SW 1271 (cell line): ENCODE measurements at regions not wholly inside any gene's neighbourhood (a gene's known extent, or its start where the extent isn't known, plus 50 kb on each side); places are given as distances from the start of the nearest gene placed in this dataset.

Experiments used
- DNase-seq, 2 experiments: peaks; one replicate each; lab custom pipeline; 2025; lab: John Stamatoyannopoulos, UW

DNA sequence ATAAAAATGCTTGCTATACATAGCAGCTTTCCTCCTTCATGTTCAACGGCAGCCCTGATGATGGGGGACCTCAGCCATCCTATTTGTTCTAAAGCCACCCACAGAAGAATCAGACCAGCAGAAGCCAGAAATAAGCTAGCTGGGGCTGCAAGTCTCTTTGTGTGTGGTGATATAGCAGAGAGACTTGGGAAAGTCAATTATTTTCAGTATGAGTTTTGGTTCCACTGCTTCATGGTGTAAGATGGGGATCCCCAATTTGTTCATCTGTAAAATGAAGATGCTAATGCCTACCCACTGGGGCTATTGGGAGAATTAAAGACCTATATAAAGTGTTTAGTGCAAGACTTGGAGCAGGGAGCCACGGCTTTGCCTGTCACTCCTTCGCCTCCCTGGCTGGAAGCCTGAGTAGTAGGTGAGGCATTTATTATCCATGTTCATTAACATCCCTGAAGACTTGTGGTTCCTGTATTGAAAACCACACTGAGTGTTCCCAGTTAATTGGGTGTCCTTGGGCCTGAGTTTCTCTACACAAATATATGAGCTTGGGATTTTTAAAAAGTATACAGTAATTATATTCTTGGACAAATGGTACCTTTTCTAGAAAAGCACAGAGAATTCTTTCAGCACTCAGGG, 210.1 kb upstream of the SLC24A2 start:
- DNase-seq: no peak

DNA sequence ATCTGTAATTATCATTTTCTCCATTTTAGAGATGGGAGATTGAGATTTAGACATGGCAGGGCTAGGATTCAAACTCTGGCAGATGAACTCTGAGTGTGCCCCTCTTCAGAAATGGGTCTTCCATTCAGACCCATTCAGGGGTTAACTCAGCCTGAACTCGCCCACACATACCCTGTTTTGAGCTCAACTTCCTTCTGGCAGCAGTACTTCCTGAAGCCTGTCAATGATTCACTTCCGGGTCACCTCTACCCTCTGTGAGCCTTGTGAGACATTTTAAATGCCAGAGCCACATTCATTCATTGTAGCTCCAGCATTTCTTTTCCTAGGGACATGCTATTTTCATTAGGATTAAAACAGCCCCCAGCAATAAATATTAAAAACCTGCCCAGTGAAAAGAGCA, 209.3 kb upstream of the SLC24A2 start:
- no peak for DNase-seq

DNA sequence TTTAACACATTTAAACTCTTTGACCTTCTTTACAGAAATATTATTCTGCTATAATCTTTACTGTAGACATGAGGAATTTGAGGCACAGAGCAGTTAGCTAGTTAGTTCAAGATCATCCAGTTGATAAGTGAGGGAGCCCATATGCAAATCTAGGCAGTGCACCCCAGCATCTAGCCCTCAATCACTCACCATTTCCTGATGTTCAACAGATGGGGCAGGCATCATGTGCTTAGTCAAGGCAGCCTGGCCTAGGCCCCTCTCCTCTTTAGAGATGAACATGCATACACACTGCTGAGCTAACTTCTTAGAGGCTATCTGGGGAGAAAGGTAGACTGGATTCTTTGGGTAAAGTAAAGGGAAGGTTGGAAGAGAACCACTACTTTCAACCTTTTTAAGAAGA, 206.8 kb upstream of the SLC24A2 start:
- no peak for DNase-seq

DNA sequence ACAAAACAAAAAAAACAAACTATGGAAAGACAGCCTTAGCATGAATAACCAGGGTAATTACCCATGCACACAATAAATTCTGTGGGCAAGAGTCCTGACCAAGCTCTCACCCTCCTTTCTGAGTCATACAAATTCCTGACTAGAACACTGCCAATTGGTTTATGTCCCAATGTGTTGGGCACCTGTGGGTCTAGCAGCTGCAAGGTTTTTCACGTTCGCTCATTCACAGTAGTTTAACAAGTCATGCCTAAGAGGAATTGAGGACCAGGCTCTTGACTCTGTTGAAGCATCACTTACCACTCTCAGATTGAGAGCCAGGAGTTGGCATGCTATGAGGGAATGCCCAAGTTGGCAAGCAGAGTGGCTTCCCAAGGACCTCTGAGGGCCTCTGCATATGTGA, 205.5 kb upstream of the SLC24A2 start:
- peak in 1 of 2 experiments; percentile 7 for DNase-seq

DNA sequence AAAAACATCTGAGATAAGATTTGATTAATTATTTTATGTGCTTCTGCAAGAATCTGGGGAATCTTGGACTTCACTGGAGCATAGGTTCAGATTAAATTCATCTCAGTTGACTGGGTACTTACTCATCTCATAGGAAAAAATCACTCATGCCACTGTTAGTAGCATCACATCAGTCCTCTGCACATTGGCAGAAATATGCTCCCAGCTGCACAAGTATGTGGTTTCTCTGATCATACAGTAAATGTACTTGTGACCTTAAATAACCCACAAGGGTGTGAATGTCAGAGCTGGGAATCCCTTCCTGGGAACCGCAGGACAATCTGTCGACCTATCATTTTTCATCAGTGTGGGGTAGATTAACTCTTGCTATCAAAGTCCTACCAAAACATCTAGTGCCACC, 203.7 kb upstream of the SLC24A2 start:
- peak in 1 of 2 experiments; percentile 1 for DNase-seq

DNA sequence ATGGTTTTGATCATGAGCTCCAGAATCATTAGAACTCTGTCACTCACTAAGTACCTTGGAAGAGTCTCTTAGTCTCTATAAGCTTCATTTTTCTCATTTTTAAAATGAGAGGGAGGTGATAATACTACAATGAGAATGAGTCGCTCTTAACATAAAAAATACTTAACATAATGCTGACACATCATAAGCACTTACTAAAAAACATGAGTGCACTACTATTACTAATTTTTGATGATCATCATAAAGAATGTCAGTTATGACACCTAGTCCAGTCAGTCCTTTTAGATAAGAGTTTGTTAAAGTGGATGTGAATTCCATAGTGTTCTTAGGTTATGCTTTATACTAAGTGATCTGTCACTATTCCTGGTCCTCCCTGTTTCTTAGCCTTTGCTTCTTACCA, 200.4 kb upstream of the SLC24A2 start:
- DNase-seq: no peak

DNA sequence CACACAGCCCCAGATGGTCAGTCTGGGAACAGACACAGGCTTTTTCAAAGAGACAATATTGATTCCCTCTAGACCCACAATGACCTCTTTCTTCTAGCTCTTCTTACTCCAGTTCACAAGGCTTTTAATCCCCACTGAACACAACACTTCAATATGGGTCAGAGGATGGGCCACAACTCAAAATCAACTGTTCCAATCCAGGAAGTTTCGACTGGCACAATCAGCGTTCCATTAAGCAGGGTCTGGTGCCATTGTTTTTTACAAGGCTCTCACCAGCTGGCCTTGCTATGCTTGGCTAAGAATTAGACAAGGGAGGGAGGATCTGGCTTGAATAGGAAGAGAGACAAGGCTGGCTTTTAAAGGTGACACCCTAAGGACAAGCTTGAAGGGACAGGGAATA, 199.4 kb upstream of the SLC24A2 start:
- no peak for DNase-seq

DNA sequence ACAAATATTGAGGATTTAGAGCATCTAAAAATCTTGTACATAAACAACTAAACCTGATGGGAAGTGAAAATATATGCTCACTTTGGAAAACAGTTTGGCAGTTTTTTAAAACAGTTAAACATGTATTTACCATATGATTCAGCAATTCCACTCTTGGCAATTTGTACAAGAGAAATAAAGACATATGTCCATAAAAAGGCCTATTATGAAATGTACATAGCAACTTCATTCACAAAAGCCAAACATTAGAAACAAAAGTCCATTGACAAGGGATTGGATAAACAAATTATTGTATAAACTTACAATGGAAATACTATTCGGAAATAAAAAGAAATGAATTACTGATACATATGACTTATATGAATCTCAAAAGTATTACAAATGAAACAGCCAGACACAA, 196.2 kb upstream of the SLC24A2 start:
- DNase-seq: no peak

DNA sequence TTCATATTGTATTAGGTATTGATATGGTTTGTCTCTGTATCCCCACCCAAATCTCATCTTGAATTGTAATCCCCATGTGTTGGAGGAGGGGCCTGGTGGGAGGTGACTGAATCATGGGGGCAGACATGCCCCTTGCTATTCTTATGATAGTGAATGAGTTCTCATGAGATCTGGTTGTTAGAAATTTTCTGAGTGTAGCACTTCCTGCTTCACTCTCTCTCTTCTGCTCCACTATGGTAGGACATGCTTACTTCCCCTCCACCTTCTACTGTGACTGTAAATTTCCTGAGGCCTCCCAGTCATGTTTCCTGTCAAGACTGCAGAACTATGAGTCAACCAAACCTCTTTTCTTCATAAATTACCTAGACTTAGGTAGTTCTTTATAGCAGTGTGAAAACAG, 187.4 kb upstream of the SLC24A2 start:
- DNase-seq: no peak

DNA sequence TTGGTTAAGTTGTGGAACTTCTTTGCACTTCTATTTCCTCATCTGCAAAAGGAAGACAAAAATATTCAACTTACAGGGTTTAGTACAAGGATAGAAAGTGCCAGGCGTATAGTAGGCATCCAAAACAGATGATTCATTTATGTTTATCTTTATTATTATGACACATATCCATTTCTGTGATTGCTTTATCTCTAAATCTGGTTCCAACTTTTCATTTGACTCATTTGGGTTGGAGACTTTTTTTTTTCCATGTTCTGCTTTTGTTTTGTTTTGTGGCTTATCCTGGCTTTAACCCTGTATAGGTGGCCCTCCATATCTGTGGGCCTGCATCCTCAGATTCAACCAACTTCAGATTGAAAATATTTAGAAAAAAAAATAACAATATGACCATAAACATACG, 186.7 kb upstream of the SLC24A2 start:
- no peak for DNase-seq

DNA sequence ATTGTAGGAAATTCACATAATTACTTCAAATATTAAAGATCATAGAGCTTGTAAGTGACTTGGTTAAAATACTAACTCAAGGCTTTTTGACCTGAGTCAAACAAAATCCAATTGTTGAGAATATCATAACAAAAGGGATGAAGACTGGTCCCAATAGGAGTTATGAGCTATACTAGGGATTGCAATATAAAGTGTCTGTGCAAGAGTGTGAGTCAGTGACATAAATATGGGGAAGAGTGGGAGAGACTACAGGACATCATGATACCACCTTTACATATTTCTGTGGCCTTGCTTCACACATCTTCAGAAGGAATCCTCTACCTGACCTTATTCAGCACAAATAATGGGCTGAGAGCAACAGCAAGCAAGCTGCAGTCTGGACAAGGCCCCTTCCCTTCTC, 180.9 kb upstream of the SLC24A2 start:
- DNase-seq: no peak

DNA sequence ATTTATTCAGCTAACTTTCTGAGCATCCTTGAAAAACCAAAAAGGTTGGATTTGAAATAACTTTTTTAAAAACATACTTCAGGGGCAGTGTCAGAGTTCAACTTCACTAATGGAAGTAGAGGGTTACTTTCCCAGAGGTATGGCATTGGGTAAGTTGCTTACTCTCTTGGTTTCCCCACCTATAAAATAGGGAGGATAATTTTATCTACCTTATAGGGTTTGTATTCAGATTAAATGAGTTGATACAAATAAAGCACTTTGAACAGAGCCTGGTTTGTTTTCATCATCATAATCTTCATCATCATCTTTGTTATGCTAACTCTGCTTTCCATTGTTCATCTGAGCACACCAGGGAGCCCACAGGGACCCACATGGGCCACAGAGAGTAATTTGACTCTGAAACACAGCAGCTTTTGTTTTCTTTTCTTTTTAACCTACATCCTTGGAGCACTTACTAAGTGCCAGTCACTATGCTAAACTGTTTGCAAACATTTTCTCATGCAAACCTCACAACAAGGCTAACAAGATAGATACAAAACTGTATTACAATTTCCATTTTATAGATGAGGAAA, 179.1 kb upstream of the SLC24A2 start:
- DNase-seq: no peak

DNA sequence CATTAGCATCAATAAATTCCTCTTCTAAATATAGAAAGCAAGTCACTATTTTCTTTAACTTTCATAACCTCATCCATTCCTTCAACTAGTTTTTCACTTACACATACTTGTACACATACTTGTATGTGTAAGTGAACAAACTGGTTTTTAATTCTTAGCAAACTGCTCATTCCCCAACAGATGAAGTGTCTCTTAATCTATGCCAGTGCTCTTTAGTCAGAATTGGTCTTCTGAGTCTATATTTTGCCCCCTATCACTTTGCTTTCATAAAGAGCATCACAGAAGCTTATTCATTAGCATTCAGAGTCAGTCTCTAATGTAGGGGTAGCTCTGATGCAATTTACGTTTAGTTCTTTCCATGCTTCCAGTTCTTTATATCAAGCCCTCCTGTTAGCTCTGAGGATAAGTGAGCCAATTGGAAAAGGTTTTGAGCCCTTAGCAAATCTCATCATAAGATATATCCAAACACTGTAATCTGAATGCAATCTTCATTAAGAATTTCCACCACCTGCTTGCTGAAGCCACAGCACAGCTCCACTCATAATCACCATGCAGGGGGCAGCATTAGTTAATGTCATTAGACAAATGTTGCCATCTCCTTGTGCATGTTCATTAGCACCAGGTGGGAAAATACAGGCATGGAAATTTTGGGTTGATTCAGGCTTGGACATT, 178.5 kb upstream of the SLC24A2 start:
- no peak for DNase-seq

DNA sequence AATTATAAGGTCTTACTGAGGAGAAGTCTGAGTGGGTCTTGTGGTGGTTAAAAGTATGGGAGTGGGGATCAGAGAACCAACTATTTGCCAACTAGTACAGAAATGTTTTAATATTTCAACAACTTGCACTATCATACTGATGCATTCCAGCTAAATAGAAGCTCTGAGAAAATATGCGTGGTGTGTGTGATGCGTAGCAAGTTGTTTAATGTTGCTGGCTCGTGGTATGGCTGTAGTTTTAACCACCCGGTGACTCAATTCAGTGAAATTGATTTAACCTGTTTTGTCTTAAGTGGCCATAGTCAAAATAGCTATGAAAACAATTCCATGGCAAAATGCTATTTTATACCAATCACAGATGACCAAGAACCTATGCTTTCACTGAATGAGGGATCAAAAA, 176.5 kb upstream of the SLC24A2 start:
- no peak for DNase-seq

DNA sequence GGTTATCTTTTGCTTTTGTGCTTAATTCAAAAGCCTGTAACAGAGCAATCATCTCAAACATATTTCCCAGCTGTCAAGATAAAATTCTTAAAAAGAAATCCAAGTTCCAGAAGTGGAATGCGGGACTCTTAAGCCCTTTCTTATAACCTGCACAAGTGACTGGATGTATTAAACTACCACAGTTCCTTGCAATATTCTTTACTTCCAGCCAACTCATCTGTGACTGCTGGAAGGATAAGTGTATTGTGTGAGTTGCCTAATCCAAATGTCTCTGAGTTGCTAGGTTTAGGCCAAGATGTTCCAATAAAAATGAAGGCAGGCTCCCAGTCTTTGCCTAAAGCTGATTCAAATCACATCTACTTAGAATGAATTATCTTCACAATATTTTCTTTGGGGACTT, 159.2 kb upstream of the SLC24A2 start:
- no peak for DNase-seq

DNA sequence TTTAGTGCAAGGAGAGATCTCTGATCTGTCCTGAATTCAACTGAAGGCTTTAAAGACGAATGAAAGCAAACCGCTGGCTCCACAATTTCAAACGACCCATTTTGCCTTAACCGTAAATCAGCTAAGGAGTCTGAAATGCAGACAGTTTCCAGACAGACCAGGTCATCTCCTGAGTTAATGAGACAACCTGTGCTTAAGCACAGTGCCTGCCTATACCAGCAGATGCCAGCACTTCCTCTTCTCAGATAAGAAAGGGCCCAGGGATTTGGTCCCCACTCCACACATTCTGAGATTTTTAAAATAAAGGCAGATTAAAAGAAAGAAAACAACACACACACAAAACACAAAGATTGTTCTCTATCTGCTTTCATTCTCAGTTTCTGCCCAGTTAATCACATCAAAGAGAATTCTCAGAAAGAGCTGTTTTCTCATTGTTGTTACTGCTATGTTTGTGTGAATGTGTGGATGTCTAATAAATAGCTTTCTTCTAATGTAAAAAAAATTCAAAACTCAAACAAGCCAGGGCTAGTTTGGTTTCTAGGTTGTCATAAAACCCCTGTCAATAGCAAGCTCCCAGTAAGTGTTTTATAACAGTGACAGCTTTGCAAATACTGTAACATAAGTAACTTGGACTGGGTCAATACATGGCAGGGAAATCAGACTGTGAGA, 157.7 kb upstream of the SLC24A2 start:
- DNase-seq: no peak

DNA sequence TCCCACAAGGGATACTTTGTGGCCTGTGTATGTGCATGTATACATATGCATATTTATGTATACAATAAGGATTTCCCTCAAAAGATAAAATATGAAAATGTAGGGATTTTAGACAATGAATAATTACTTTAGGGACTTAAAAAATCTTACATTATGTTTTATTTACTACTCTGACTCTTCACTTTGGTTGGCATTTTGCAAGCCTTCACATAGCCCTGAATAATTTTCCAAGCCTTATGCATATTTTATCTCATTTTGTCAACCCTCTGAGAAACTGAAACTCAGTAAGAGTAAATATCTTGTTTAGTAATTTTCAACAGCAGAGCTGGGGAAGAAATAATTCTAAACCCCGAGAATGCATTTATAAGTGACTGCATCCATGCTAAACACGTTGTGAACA, 153.0 kb upstream of the SLC24A2 start:
- DNase-seq: no peak

DNA sequence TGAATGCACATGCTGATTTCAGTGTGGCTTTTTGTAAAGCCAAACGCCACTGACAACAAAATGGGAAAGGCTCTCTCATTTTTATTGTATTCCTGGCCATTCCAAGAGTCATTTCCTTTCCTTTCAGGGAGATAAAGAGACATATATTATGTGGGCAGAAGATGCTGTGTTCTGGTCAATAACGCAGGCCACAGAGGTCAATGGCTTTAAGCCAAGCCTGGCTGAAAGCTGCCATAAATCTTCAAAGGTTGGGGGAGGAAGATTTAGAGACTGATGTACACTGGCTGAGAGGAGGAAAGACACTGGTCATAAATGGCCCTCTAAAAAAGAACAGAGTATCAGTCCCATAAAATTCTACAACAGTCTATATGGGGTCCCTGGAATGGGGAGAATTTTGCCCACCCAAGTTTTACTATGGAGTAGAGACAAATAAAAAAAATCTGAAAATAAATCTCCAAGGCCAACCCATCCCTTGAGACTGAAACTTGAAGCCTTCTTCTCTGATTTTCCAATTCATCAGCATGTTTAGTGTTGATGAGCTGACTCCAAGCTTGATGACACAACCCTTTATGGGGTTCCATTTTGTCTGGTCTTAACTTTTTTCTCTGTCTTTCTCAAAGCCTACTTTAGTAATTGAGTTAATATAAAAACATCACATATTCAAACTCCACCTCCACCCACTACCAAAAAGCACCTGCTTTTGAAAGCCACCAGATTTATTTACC, 152.1 kb upstream of the SLC24A2 start:
- DNase-seq: no peak

DNA sequence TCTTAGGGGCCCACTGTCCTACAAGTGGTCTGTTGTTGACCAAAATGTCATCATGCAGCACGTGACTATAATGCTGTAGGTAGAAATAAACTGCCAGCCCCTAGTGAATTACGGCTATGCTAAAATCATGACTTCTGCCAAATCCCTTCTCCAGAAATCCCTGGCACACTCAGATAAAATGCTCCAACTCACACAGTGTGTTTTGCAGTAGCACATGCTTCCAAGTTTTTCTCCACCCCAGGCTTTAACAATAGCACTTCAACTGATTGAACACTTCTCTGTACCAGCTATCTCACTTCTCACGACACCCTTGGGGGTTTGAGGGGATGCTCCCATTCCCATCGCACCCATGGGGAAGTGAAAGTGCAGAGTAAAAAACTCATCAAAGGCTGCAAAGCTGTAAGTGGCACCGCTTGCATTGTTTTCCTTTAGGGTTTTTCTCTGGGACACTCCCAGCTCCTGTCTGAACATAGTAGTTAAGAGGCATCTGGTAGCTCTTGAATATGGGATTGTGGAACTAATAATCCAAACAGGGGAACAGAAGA, 151.0 kb upstream of the SLC24A2 start:
- DNase-seq: no peak

DNA sequence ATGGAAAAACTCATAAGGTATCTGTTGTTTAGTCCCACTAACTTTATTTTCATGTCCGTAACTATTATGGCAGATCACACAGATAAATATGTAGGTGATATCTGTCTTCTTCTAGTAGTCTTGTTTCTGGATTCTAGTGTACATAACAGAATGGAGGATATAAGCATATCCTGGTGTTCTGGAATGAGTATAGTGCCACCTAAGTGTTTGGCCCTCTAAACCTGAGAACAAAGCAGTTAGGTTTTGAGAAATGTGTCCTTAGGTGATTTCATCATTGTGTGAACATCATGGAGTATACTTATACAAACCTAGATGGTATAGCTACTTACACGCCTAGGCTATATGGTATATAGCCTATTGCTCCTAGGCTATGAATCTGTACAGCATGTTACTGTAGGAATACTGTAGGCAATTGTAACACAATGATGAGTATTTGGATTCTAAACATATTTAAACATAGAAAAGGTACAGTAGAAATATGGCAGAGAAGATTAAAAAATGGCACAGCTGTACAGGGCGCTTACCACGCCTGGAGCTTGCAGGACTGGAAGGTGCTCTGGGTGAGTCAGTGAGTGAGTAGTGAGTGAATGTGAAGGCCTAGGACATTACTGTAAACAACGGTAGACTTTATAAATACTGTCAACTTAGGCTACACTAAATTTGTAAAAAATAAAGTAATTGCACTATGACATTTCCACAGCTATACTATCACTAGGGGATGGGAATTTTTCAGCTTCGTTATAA, 150.3 kb upstream of the SLC24A2 start:
- DNase-seq: no peak

DNA sequence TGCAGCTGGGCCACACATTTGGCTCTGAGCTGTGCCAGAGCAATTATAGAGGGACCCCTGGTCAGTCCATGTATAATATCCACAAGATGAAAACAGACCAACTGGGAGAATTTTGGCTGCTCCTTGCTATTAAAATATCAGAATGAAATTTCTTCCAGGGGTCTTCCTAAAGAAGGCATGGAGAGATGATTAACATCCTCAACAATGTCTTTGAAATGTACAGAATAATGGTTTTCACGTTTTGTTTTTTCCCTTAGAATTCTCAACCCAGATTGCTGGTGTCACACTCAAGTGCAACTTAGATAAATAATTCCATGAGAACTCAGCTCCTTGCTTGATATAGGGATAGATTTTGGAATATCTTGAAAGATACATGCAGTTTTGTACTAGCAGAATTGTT, 148.3 kb upstream of the SLC24A2 start:
- DNase-seq: no peak

DNA sequence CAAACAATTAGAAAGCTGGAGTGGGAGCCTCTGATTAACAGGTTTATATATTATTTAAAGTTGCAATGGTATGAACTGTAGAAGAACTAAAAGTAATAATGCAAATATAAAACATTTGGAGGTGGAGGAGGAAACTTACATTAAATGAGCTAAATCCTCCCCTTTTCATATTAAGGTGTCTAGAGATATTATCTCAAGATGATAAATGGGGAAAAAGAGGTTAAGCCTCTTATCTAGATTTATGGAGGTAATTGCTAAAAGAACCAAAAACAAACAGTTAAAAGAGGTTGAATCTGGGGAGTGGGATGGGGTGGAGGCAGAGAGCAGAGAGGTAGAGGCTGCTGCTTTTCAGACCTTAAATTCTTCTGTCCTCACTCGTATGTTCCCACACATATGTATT, 147.8 kb upstream of the SLC24A2 start:
- no peak for DNase-seq
